ENCODE measurements at regions not wholly inside any gene's neighbourhood (a gene's known extent, or its start where the extent isn't known, plus 50 kb on each side); places are given as distances from the start of the nearest gene placed in this dataset.

DNA sequence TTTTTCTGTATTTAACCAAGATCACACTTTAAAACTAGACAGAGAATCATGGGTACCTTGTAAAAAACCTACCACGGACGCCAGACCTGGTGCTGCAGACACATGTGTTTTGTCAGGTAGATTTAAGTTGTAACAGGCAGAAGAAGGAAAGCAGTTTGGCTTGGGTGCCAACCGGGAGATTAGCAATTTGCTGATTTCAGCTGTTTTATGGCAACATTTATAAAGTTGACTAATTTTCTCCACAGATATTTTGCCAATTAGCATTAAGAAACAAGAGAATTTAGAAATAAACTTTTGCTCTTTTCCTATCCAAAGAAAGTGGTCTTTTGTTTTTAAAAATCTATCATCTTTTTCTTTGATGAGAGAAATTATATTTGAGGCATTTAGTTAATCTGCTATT, 76.3 kb upstream of the STOX2 start:
- Histone ChIP-seq H4K5ac (ENCODE audit: low read length) (no peak overlapping the region), H3K79me1 (ENCODE audit: low read length) (no peaks in the 10 kb centered on the region), H3K9ac (ENCODE audit: low read length) (no peak overlapping the region), H2BK5ac (ENCODE audit: low read length) (no peak overlapping the region), H3K56ac (ENCODE audit: low read length) (no peak overlapping the region), H3K23ac (ENCODE audit: low read length) (no peak overlapping the region), H3K4me1 (ENCODE audit: control insufficient read depth, low read depth, low read length) (no peaks in the 10 kb centered on the region), H3K4ac (ENCODE audit: low read depth, low read length) (no peak overlapping the region), H2BK15ac (replicated peaks; ENCODE audit: low read depth) (no peak overlapping the region), H3K27me3 (ENCODE audit: insufficient read depth, low read length, poor library complexity) (no peaks in the 10 kb centered on the region), H4K8ac (ENCODE audit: low read depth, low read length) (no peak overlapping the region), H3K79me2 (ENCODE audit: control insufficient read depth, insufficient read depth, low read length) (no peaks in the 10 kb centered on the region), H3K18ac (ENCODE audit: low read length) (no peak overlapping the region), H2AK5ac (ENCODE audit: low read length) (no peak overlapping the region), H3K4me2 (ENCODE audit: low read length) (no peak overlapping the region), H2BK120ac (ENCODE audit: low read depth, low read length) (no peak overlapping the region), H3K4me3 (ENCODE audit: low read length) (no peak overlapping the region), H3K36me3 (ENCODE audit: control insufficient read depth, insufficient read depth, low read length) (no peaks in the 10 kb centered on the region), H3K27ac (ENCODE audit: low read depth, low read length) (no peak overlapping the region)
- no CpG with 5 or more reads among the region's 3 CpGs for WGBS (ENCODE audit: extremely low coverage, insufficient coverage, low lambda C conversion rate)
- no peak for DNase-seq

GRCh38 chr4:183830438-183830985, 74.6 kb upstream of the STOX2 start:
- Histone ChIP-seq H3K79me2 (ENCODE audit: control insufficient read depth, insufficient read depth, low read length) (no peaks in the 10 kb centered on the region), H3K56ac (ENCODE audit: low read length) (no peak overlapping the region), H3K4ac (ENCODE audit: low read depth, low read length) (no peak overlapping the region), H2AK5ac (ENCODE audit: low read length) (no peak overlapping the region), H3K36me3 (ENCODE audit: control insufficient read depth, insufficient read depth, low read length) (no peaks in the 10 kb centered on the region), H2BK120ac (ENCODE audit: low read depth, low read length) (no peak overlapping the region), H4K8ac (ENCODE audit: low read depth, low read length) (no peak overlapping the region), H3K23ac (ENCODE audit: low read length) (no peak overlapping the region), H3K27ac (ENCODE audit: low read depth, low read length) (no peak overlapping the region), H3K79me1 (ENCODE audit: low read length) (no peaks in the 10 kb centered on the region), H2BK15ac (replicated peaks; ENCODE audit: low read depth) (no peak overlapping the region), H3K27me3 (ENCODE audit: insufficient read depth, low read length, poor library complexity) (no peaks in the 10 kb centered on the region), H4K5ac (ENCODE audit: low read length) (no peak overlapping the region), H2BK5ac (ENCODE audit: low read length) (no peak overlapping the region), H3K18ac (ENCODE audit: low read length) (no peak overlapping the region), H3K9ac (ENCODE audit: low read length) (no peak overlapping the region), H3K4me1 (ENCODE audit: control insufficient read depth, low read depth, low read length) (no peaks in the 10 kb centered on the region), H3K4me3 (ENCODE audit: low read length) (no peak overlapping the region), H3K4me2 (ENCODE audit: low read length) (no peak overlapping the region)
- WGBS (ENCODE audit: extremely low coverage, insufficient coverage, low lambda C conversion rate): no CpG with 5 or more reads among the region's 2 CpGs
- no peak for DNase-seq

DNA sequence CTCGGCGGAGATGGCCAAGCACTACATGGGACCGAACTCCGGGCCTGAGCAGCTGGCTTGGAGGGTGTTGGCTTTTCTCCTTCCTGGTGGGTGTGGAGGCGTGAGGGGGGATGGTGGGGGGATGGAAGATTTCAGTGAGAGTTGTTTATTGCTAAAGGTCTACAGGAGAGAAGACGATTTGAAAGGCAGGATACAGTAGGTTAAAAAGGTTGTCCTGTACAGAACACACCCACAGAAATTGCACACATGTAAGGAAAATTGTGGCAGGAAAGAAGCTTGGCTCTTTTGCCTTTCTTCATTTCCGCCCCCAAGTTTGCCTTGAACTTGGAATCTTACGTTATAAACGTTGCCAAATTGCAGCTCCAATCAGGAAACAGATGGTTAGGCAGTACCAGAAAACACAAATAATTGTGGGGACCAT, 74.1 kb upstream of the STOX2 start:
- no peak overlapping the region for H4K5ac ChIP-seq (ENCODE audit: low read length)
- H3K79me2 ChIP-seq (ENCODE audit: control insufficient read depth, insufficient read depth, low read length): no peaks in the 10 kb centered on the region
- no peak for DNase-seq
- no peak overlapping the region for H3K9ac ChIP-seq (ENCODE audit: low read length)
- no peak overlapping the region for H3K4me3 ChIP-seq (ENCODE audit: low read length)
- no peak overlapping the region for H3K23ac ChIP-seq (ENCODE audit: low read length)
- H4K8ac ChIP-seq (ENCODE audit: low read depth, low read length): no peak overlapping the region
- no peaks in the 10 kb centered on the region for H3K4me1 ChIP-seq (ENCODE audit: control insufficient read depth, low read depth, low read length)
- H2AK5ac ChIP-seq (ENCODE audit: low read length): no peak overlapping the region
- no peak overlapping the region for H3K56ac ChIP-seq (ENCODE audit: low read length)
- H3K4me2 ChIP-seq (ENCODE audit: low read length): no peak overlapping the region
- H3K27ac ChIP-seq (ENCODE audit: low read depth, low read length): no peak overlapping the region
- no peaks in the 10 kb centered on the region for H3K27me3 ChIP-seq (ENCODE audit: insufficient read depth, low read length, poor library complexity)
- no peaks in the 10 kb centered on the region for H3K36me3 ChIP-seq (ENCODE audit: control insufficient read depth, insufficient read depth, low read length)
- WGBS (ENCODE audit: extremely low coverage, insufficient coverage, low lambda C conversion rate): no CpG with 5 or more reads among the region's 9 CpGs
- no peak overlapping the region for H2BK120ac ChIP-seq (ENCODE audit: low read depth, low read length)
- H3K4ac ChIP-seq (ENCODE audit: low read depth, low read length): no peak overlapping the region
- H2BK15ac ChIP-seq (replicated peaks; ENCODE audit: low read depth): no peak overlapping the region
- no peaks in the 10 kb centered on the region for H3K79me1 ChIP-seq (ENCODE audit: low read length)
- H2BK5ac ChIP-seq (ENCODE audit: low read length): no peak overlapping the region
- no peak overlapping the region for H3K18ac ChIP-seq (ENCODE audit: low read length)

DNA sequence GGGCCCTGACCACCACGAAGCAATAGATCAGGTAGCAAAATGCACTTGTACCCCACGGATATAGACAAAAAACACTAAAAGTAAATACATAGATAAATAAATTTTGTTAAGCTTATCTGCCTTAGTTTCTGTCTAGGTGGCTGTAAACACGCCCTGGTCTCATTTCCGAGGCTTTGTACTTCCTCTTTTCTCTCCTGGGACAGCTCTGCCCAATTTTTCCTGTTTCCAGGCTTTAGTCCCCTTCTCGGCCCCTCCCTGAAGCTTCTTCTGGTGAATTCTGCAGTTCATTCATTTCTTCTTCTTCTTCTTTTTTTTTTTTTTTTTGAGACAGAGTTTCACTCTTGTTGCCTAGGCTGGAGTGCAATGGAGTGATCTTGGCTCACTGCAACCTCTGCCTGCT, 73.4 kb upstream of the STOX2 start:
- no peaks in the 10 kb centered on the region for H3K79me1 ChIP-seq (ENCODE audit: low read length)
- no peak overlapping the region for H3K23ac ChIP-seq (ENCODE audit: low read length)
- no peak overlapping the region for H3K4ac ChIP-seq (ENCODE audit: low read depth, low read length)
- no peaks in the 10 kb centered on the region for H3K4me1 ChIP-seq (ENCODE audit: control insufficient read depth, low read depth, low read length)
- H3K36me3 ChIP-seq (ENCODE audit: control insufficient read depth, insufficient read depth, low read length): no peaks in the 10 kb centered on the region
- DNase-seq: no peak
- no peaks in the 10 kb centered on the region for H3K79me2 ChIP-seq (ENCODE audit: control insufficient read depth, insufficient read depth, low read length)
- H3K9ac ChIP-seq (ENCODE audit: low read length): no peak overlapping the region
- H3K4me2 ChIP-seq (ENCODE audit: low read length): no peak overlapping the region
- H2BK120ac ChIP-seq (ENCODE audit: low read depth, low read length): no peak overlapping the region
- H3K18ac ChIP-seq (ENCODE audit: low read length): no peak overlapping the region
- no peak overlapping the region for H2BK5ac ChIP-seq (ENCODE audit: low read length)
- WGBS (ENCODE audit: extremely low coverage, insufficient coverage, low lambda C conversion rate): no CpG with 5 or more reads among the region's 5 CpGs
- H2BK15ac ChIP-seq (replicated peaks; ENCODE audit: low read depth): no peak overlapping the region
- no peak overlapping the region for H2AK5ac ChIP-seq (ENCODE audit: low read length)
- no peak overlapping the region for H3K4me3 ChIP-seq (ENCODE audit: low read length)
- H3K27me3 ChIP-seq (ENCODE audit: insufficient read depth, low read length, poor library complexity): no peaks in the 10 kb centered on the region
- H3K56ac ChIP-seq (ENCODE audit: low read length): no peak overlapping the region
- H3K27ac ChIP-seq (ENCODE audit: low read depth, low read length): no peak overlapping the region
- no peak overlapping the region for H4K5ac ChIP-seq (ENCODE audit: low read length)
- H4K8ac ChIP-seq (ENCODE audit: low read depth, low read length): no peak overlapping the region

DNA sequence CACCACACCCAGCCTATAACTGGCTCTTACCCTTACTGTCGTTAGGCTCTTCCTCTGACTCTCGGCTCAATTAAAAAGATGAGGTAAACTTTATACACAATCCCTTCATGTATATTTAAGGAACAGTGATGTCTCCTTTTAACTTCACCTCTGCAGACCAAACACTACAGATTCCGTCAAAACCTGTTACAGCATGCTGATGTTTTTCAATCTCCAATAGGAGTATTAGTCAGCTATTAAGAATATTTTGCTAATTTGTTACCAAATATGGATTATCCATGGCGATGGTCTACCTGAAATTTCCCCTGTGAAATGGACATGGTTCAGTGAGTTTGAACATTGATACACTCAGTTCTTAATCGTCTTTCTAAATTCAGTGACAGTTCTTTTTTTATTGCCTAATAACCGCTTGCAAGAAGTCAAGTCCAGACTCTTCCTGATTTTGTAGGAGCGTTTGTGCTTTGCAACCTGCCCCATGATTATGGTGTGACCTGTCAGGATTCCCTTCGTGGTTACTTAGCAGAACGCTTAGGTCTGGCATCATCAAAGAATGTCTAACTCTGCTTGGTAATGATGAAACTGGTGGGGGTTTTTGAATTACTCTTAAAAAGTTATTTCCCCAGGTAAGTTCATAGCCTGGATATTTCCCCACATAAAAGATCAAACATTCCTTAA, 72.2 kb upstream of the STOX2 start:
- Histone ChIP-seq H3K23ac (ENCODE audit: low read length) (no peak overlapping the region), H3K9ac (ENCODE audit: low read length) (no peak overlapping the region), H3K56ac (ENCODE audit: low read length) (no peak overlapping the region), H4K8ac (ENCODE audit: low read depth, low read length) (no peak overlapping the region), H3K4ac (ENCODE audit: low read depth, low read length) (no peak overlapping the region), H3K18ac (ENCODE audit: low read length) (no peak overlapping the region), H3K36me3 (ENCODE audit: control insufficient read depth, insufficient read depth, low read length) (no peaks in the 10 kb centered on the region), H3K4me1 (ENCODE audit: control insufficient read depth, low read depth, low read length) (no peaks in the 10 kb centered on the region), H3K27ac (ENCODE audit: low read depth, low read length) (no peak overlapping the region), H2BK15ac (replicated peaks; ENCODE audit: low read depth) (no peak overlapping the region), H3K79me2 (ENCODE audit: control insufficient read depth, insufficient read depth, low read length) (no peaks in the 10 kb centered on the region), H2BK120ac (ENCODE audit: low read depth, low read length) (no peak overlapping the region), H3K4me2 (ENCODE audit: low read length) (no peak overlapping the region), H3K27me3 (ENCODE audit: insufficient read depth, low read length, poor library complexity) (no peaks in the 10 kb centered on the region), H4K5ac (ENCODE audit: low read length) (no peak overlapping the region), H2AK5ac (ENCODE audit: low read length) (no peak overlapping the region), H3K79me1 (ENCODE audit: low read length) (no peaks in the 10 kb centered on the region), H2BK5ac (ENCODE audit: low read length) (no peak overlapping the region), H3K4me3 (ENCODE audit: low read length) (no peak overlapping the region)
- WGBS (ENCODE audit: extremely low coverage, insufficient coverage, low lambda C conversion rate): no CpG with 5 or more reads among the region's 9 CpGs
- DNase-seq: no peak

DNA sequence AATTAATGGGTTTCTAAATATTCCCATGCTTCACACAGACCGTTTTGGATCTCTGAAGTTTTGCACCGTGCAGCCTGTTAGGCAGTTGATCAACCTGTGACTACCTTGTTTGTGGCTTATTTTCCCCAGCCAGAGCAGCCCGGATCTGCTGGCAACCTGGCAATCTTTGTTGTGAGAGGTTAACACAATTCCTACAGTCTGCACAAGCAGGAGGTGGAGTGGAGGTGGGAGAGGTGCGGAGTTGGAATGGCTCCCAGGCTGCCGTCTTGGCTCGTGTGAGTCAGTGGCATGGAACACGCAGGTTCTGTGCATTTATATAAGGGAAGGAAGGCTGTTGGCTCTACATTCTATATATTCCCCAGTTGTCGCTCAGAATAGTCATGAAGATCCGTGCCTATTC, 70.9 kb upstream of the STOX2 start:
- no peaks in the 10 kb centered on the region for H3K79me2 ChIP-seq (ENCODE audit: control insufficient read depth, insufficient read depth, low read length)
- H3K79me1 ChIP-seq (ENCODE audit: low read length): no peaks in the 10 kb centered on the region
- no peak overlapping the region for H2BK5ac ChIP-seq (ENCODE audit: low read length)
- no peak overlapping the region for H2AK5ac ChIP-seq (ENCODE audit: low read length)
- H3K27ac ChIP-seq (ENCODE audit: low read depth, low read length): no peak overlapping the region
- H3K4ac ChIP-seq (ENCODE audit: low read depth, low read length): no peak overlapping the region
- H2BK120ac ChIP-seq (ENCODE audit: low read depth, low read length): no peak overlapping the region
- no peaks in the 10 kb centered on the region for H3K27me3 ChIP-seq (ENCODE audit: insufficient read depth, low read length, poor library complexity)
- no peak overlapping the region for H4K8ac ChIP-seq (ENCODE audit: low read depth, low read length)
- H3K36me3 ChIP-seq (ENCODE audit: control insufficient read depth, insufficient read depth, low read length): no peaks in the 10 kb centered on the region
- no CpG with 5 or more reads among the region's 9 CpGs for WGBS (ENCODE audit: extremely low coverage, insufficient coverage, low lambda C conversion rate)
- no peak overlapping the region for H2BK15ac ChIP-seq (replicated peaks; ENCODE audit: low read depth)
- DNase-seq: no peak
- no peak overlapping the region for H3K23ac ChIP-seq (ENCODE audit: low read length)
- no peak overlapping the region for H3K4me2 ChIP-seq (ENCODE audit: low read length)
- H3K4me1 ChIP-seq (ENCODE audit: control insufficient read depth, low read depth, low read length): no peaks in the 10 kb centered on the region
- H4K5ac ChIP-seq (ENCODE audit: low read length): no peak overlapping the region
- no peak overlapping the region for H3K4me3 ChIP-seq (ENCODE audit: low read length)
- H3K56ac ChIP-seq (ENCODE audit: low read length): no peak overlapping the region
- no peak overlapping the region for H3K18ac ChIP-seq (ENCODE audit: low read length)
- no peak overlapping the region for H3K9ac ChIP-seq (ENCODE audit: low read length)
